ENCODE measurements at regions not wholly inside any gene's neighbourhood (a gene's known extent, or its start where the extent isn't known, plus 50 kb on each side); places are given as distances from the start of the nearest gene placed in this dataset.
A peak's percentile ranks its signal among the peaks of the same experiment; 100 is the strongest.

DNA sequence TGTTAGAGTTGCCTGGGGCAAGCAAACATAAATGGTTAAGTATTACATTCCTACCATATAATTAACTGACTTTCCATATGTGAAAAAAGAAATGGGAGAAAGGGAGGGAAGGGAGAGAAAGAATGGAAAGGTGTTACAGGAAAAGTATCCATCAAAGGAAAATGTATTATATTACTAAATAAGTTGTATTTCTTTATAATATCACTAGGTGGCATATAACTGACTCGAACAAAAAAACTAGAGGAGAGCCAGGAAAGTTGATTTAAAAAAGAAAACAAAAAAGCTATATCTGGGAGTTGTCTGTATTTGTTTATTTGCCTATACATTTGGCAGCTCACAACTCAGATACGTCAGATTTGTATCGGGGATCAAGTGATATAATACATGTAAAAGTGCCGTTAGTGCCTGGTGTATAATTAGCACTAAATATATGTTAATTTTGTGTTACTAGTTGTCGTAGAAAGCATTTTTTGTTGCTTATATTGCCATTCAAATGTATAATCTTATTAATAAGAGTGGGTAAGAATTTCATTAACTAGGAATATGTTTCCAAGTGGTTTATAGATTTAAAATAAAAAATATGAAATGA is 59.6 kb upstream of the ADAMTS19 start:
- peak; percentile 3 to 7 for DNase-seq (ENCODE audit: low read depth in 2 of 2)

DNA sequence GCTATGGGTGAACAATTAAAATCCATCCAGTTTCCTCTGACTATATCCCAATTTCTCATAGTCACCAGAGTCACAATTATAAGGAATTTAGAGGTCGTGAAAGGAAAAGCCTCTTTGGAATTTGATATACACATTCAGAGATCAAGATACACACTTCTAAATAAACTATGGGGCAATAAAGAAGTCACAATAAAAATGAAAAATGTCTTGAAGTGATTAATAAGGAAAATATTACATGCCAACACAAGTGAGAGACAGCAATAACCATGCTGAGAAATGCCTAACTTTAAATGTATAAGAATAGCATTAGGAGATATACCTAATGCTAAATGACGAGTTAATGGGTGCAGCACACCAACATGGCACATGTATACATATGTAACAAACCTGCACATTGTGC is 54.9 kb upstream of the ADAMTS19 start:
- DNase-seq (ENCODE audit: low read depth in 2 of 2): no peak

DNA sequence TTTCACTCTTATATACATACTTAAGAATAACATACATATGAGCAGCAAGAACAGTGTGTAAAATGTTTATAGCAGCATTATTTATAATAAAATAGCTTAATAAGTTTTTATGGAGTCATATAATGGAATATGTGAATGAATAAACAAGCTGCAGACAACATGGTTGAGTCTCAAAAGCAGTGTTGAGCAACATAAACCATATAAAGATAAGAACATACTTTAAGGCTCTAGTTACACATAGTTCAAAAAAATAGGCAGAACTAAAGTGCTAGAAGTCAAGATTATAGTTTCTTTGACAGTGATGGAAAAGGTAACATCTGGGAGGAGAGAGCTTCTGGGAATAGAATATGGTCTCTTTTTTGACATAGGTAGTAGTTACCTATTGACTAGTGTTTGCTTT is 53.7 kb upstream of the ADAMTS19 start:
- DNase-seq (ENCODE audit: low read depth in 2 of 2): no peak

Data from fibroblast of skin of left quadriceps (primary cell).